ENCODE measurements at regions not wholly inside any gene's neighbourhood (a gene's known extent, or its start where the extent isn't known, plus 50 kb on each side); places are given as distances from the start of the nearest gene placed in this dataset.

GRCh38 chr5:18461766-18462165 is 827.5 kb downstream of the TAF11L14 start:
- no peak for TF ChIP-seq CTCF (IDR thresholded peaks at IDR 0.05; ENCODE audit: borderline replicate concordance, extremely low read depth, low read length, poor library complexity, severe bottlenecking)
- TF ChIP-seq EZH2 (IDR thresholded peaks at IDR 0.05; ENCODE audit: borderline replicate concordance, low read depth, low read length, severe bottlenecking) = no peak

Measured in DND-41 (cell line).